ENCODE measurements at regions not wholly inside any gene's neighbourhood (a gene's known extent, or its start where the extent isn't known, plus 50 kb on each side); places are given as distances from the start of the nearest gene placed in this dataset.

DNA sequence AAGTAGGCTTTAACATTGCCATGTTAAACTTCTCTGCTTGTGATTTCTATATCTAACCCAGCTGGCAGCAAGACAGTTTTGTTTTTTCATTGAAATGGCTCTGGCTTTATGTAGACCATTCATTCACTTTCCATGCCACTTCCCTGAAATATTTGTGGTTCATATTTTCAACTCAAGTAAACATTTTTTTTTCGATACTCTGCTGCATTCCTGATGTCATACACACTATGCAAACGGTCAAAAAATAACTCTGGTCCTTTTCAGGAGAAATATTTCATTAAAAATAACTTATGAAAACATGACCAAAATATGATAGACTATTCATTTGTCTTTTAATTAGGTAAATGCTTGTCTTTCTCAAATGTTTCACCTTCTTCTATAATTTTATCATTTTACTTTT lies 116.3 kb downstream of the USP22 start:
- intact Hi-C loops (cut with DNase I, micrococcal nuclease) = no loop called here
- Histone ChIP-seq H3K4me3 (ENCODE audit: low read length) (no peak overlapping the region), H3K9me3 (ENCODE audit: control insufficient read depth in 1 of 2, insufficient read depth in 1 of 2, low read length in 2 of 2) (no peaks in the 10 kb centered on the region), H3K27me3 (ENCODE audit: control insufficient read depth in 1 of 2, insufficient read depth in 2 of 2, low read length in 2 of 2) (no peaks in the 10 kb centered on the region), H3K27ac (ENCODE audit: low read depth in 1 of 2, low read length in 2 of 2) (no peak overlapping the region), H3K4me1 (ENCODE audit: insufficient read depth, low read length) (no peaks in the 10 kb centered on the region), H3K36me3 (ENCODE audit: insufficient read depth, low read length) (no peaks in the 10 kb centered on the region)
- DNase-seq = no peak
- H3K9me3 Mint-ChIP-seq = no peaks in the 10 kb centered on the region
- CTCF ChIA-PET = no interaction called here
- ATAC-seq (ENCODE audit: poor library complexity) = no peak
- no peaks in the 10 kb centered on the region for H3K4me1 Mint-ChIP-seq (ENCODE audit: low read depth)
- TF ChIP-seq, protein P1, sequence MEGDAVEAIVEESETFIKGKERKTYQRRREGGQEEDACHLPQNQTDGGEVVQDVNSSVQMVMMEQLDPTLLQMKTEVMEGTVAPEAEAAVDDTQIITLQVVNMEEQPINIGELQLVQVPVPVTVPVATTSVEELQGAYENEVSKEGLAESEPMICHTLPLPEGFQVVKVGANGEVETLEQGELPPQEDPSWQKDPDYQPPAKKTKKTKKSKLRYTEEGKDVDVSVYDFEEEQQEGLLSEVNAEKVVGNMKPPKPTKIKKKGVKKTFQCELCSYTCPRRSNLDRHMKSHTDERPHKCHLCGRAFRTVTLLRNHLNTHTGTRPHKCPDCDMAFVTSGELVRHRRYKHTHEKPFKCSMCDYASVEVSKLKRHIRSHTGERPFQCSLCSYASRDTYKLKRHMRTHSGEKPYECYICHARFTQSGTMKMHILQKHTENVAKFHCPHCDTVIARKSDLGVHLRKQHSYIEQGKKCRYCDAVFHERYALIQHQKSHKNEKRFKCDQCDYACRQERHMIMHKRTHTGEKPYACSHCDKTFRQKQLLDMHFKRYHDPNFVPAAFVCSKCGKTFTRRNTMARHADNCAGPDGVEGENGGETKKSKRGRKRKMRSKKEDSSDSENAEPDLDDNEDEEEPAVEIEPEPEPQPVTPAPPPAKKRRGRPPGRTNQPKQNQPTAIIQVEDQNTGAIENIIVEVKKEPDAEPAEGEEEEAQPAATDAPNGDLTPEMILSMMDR (IDR thresholded peaks at IDR 0.05) = no peak
- no peak overlapping the region for H3K4me3 Mint-ChIP-seq
- no peaks in the 10 kb centered on the region for H3K36me3 Mint-ChIP-seq (ENCODE audit: low read depth)
- H3K27me3 Mint-ChIP-seq = no peaks in the 10 kb centered on the region
- H3K27ac Mint-ChIP-seq = no peak overlapping the region
- POLR2A ChIA-PET = interaction anchor here (1.2 kb wide), 1 partner anchor 10 kb away, joined by 3 read pairs; no protein-coding TSS in a partner anchor

DNA sequence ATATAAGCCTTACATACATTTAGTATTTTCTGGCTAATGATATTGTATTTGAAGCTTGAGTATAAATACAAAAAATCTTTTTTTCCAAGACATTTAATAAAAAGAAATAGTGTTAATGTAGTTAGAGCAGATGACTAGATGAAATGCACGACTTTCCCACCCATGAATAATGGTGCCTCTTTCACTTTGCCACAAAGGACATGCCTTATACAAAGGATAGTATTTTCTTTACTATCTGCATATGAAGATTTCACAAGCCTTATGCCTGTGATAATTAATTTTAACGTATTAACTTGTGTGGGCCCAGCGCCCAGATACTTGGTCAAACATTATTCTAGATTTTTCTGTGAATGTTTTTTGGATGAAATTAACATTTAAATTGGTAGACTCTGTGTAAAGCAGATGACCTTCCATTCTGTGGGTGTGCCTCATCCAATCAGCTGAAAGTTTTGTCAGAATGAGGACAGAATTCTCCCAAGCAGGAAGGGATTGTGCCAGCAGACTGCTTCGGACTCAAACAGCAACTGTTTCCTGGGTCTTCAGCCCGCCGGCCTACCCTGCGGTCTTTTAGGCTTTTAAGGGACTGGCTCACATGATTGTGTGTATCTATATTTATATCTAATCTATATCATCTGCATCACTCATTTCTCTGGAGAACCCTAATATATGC lies 115.4 kb downstream of the USP22 start:
- H3K36me3 Mint-ChIP-seq (ENCODE audit: low read depth) = no peaks in the 10 kb centered on the region
- no peaks in the 10 kb centered on the region for H3K9me3 ChIP-seq (ENCODE audit: control insufficient read depth in 1 of 2, insufficient read depth in 1 of 2, low read length in 2 of 2)
- TF ChIP-seq, protein P1 (IDR thresholded peaks at IDR 0.05) = no peak
- H3K27me3 Mint-ChIP-seq = no peaks in the 10 kb centered on the region
- ChIA-PET CTCF (no interaction called here), POLR2A (interaction anchor here (1.2 kb wide), 1 partner anchor 9 kb away, joined by 3 read pairs; no protein-coding TSS in a partner anchor)
- no peak overlapping the region for H3K27ac ChIP-seq (ENCODE audit: low read depth in 1 of 2, low read length in 2 of 2)
- H3K4me1 ChIP-seq (ENCODE audit: insufficient read depth, low read length) = no peaks in the 10 kb centered on the region
- no peaks in the 10 kb centered on the region for H3K36me3 ChIP-seq (ENCODE audit: insufficient read depth, low read length)
- DNase-seq (no peak), ATAC-seq (ENCODE audit: poor library complexity) (no peak)
- no peak overlapping the region for H3K4me3 Mint-ChIP-seq
- no peak overlapping the region for H3K4me3 ChIP-seq (ENCODE audit: low read length)
- no peaks in the 10 kb centered on the region for H3K4me1 Mint-ChIP-seq (ENCODE audit: low read depth)
- H3K9me3 Mint-ChIP-seq = no peaks in the 10 kb centered on the region
- intact Hi-C loops (cut with DNase I, micrococcal nuclease) = no loop called here
- no peak overlapping the region for H3K27ac Mint-ChIP-seq
- no peaks in the 10 kb centered on the region for H3K27me3 ChIP-seq (ENCODE audit: control insufficient read depth in 1 of 2, insufficient read depth in 2 of 2, low read length in 2 of 2)

DNA sequence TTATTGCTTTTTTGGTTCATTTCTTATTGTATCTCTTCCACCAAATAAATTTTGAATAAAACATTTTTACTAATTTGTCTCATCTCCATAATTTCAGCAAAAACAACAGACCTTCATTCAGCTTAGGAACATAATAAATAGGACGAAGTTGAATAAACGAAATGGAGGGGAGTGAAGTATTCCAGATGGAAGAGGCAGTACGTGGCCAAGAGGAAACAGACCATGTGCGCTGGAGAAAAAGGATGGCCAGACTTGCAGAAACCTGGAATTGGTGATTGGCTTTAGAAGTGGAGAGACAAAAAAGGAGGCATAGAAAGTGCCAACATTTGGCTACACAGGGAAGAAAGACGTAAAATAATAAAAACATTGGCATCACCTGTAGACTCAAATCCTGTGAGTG lies 113.5 kb downstream of the USP22 start:
- H3K36me3 Mint-ChIP-seq (ENCODE audit: low read depth) = no peaks in the 10 kb centered on the region
- Histone ChIP-seq H3K4me3 (ENCODE audit: low read length) (no peak overlapping the region), H3K27ac (ENCODE audit: low read depth in 1 of 2, low read length in 2 of 2) (no peak overlapping the region), H3K27me3 (ENCODE audit: control insufficient read depth in 1 of 2, insufficient read depth in 2 of 2, low read length in 2 of 2) (no peaks in the 10 kb centered on the region), H3K4me1 (ENCODE audit: insufficient read depth, low read length) (no peaks in the 10 kb centered on the region), H3K36me3 (ENCODE audit: insufficient read depth, low read length) (no peaks in the 10 kb centered on the region), H3K9me3 (ENCODE audit: control insufficient read depth in 1 of 2, insufficient read depth in 1 of 2, low read length in 2 of 2) (no peaks in the 10 kb centered on the region)
- H3K27me3 Mint-ChIP-seq = no peaks in the 10 kb centered on the region
- TF ChIP-seq, protein P1 (IDR thresholded peaks at IDR 0.05) = no peak
- DNase-seq (no peak), ATAC-seq (ENCODE audit: poor library complexity) (no peak)
- ChIA-PET POLR2A (no interaction called here), CTCF (no interaction called here)
- no peaks in the 10 kb centered on the region for H3K9me3 Mint-ChIP-seq
- H3K4me3 Mint-ChIP-seq = no peak overlapping the region
- no peak overlapping the region for H3K27ac Mint-ChIP-seq
- H3K4me1 Mint-ChIP-seq (ENCODE audit: low read depth) = no peaks in the 10 kb centered on the region
- intact Hi-C loops (cut with DNase I, micrococcal nuclease) = no loop called here

Measured in CD4-positive, alpha-beta T cell (primary cell).